ENCODE measurements at regions not wholly inside any gene's neighbourhood (a gene's known extent, or its start where the extent isn't known, plus 50 kb on each side); places are given as distances from the start of the nearest gene placed in this dataset.

DNA sequence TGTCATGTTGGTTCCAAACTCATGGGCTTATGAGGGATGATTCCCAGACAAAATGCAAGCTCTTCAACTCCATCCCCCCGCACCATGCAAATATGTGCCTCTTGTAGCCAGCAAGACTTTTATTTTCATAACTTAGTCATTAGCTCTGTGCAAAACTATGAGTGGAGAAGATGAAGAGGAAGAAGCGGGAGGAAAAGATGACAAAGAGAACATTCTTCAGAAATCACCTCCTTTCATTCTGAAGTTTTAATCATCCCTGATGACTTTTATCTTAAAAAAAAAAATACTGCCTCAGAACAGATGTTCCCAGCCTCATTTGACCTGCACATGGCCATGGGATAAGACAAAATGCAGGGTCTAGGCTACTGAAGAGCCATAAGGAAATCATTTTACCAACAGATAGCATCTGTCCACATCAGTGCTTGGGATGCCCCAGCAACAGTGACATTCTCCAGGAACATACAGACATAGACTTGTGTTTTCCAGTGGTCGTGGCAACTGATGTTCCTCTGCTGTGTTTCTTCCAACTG is 145.5 kb downstream of the WNT5A start:
- DNase-seq (ENCODE audit: low spot score), result no peak

GRCh38 chr3:55339819-55340218 is 147.3 kb downstream of the WNT5A start:
- no peak for DNase-seq (ENCODE audit: low spot score)

DNA sequence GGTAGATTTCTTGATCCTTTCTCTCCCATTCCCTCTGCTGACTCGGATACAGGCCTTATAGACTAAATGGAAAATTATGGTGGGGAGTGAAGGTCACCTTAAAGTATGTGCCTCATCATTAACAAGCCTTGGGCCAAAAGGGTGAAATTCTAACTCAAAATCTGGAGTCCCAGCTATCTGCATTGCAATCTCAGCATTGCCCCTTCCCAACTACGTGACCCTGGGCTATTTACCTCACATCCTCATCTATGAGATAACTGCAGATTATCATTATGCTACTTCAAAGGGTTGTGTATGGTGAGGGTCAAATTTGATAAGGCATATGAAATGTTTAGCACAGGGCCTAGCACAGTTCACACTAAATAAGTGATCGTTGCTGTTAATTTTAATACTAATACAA is 147.7 kb downstream of the WNT5A start:
- no peak for DNase-seq (ENCODE audit: low spot score)

- DNase-seq (ENCODE audit: low spot score), result no peak
These were observed 149.4 kb downstream of the WNT5A start for GRCh38 chr3:55337641-55338180.

DNA sequence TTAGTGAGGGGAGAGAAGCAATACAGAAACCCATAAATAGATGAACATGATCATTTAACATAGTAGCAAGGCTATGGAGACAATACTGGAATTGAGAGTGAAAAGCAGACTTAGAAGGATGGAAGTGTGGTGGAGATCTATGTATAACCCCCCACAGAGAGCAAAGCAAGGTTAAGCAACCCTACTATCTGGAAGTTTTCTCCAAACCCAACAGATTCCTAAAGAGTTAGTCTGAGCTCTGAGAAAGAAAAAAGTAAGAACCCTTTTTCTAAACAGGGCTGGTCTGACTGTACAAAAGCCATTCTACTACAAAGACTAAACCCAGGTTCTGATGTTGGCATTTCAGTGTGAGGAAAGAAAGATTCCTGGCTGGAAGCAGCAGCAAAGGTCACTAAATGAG is 153.2 kb downstream of the WNT5A start:
- DNase-seq (ENCODE audit: low spot score), result no peak

DNA sequence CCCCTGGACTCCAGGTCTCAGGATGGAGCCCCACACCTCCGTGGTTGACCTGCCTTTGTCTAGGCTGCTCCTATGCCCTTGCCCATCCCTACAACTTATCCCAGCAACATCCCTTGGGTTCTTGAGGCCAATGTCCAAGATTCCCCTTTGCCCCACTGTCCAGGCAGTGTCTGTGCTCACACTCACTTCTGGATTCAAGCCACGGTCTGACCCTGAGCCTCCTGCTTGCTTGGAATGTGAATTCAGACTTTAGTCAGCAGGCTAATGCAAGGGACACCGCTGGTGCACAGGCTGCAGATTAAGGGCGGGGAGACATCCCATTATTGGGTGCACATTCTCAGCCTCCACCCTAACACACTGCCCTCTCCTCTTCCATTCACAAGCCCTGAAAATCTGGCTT is 154.1 kb downstream of the WNT5A start:
- DNase-seq (ENCODE audit: low spot score), result no peak

DNA sequence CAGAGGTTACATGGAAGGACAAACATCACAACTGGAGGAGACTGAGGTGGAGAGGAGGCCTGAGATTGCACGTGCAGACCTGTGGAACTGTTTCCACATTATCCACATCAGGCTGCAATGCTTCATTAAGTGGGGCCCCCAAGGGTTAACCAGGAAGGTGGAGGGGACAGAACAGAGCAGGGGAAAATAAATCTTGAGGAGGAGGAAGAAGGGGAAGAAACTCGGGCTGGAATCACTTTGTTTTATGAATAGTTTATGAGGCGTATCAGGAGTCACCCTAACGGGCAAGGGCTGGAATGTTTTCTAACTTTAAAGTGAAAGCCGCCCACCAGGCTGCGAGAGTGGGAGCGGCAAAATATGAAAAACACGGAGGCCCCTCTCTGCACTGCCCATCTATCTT is 154.9 kb downstream of the WNT5A start:
- DNase-seq (ENCODE audit: low spot score), result no peak

DNA sequence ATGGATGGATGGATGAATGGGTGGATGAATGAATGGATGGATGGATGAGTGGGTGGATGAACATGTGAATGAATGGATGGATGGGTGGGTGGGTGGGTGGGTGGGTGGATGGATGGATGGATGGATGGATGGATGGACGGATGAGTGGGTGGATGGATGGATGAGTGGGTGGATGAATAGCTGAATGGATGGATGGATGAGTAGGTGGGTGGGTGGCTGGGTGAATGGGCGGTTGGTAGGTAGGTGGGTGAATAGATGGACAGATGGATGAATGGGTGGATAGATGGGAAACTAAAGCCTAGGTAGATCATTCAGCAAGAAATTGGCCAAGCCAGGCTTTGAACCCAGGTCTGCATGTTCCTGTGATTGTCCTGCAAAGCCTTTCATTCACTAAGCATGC is 155.6 kb downstream of the WNT5A start:
- DNase-seq (ENCODE audit: low spot score), result no peak

- DNase-seq (ENCODE audit: low spot score), result no peak
These were observed 156.3 kb downstream of the WNT5A start for GRCh38 chr3:55330756-55331155.

- no peak for DNase-seq (ENCODE audit: low spot score)
These were observed 156.8 kb downstream of the WNT5A start for GRCh38 chr3:55330355-55330754.

DNA sequence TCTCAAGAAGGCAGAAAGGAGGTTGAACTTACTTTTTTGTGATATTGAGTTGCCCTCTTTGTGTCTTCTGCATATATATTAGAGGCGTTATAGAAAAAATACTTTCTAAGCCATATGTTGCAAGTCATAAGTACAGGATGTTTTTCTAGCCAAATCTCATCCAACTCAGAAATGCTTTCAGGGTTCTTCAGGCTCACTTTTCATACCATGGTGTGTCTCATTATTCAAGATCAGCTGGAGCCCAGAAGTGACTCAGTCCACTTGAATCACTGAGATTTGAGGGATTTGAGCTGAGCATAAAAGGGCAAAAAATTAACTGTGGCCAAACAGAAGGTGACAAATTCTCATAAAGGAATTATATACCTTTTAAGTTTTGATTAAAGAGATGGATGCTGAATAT is 157.3 kb downstream of the WNT5A start:
- no peak for DNase-seq (ENCODE audit: low spot score)

DNA sequence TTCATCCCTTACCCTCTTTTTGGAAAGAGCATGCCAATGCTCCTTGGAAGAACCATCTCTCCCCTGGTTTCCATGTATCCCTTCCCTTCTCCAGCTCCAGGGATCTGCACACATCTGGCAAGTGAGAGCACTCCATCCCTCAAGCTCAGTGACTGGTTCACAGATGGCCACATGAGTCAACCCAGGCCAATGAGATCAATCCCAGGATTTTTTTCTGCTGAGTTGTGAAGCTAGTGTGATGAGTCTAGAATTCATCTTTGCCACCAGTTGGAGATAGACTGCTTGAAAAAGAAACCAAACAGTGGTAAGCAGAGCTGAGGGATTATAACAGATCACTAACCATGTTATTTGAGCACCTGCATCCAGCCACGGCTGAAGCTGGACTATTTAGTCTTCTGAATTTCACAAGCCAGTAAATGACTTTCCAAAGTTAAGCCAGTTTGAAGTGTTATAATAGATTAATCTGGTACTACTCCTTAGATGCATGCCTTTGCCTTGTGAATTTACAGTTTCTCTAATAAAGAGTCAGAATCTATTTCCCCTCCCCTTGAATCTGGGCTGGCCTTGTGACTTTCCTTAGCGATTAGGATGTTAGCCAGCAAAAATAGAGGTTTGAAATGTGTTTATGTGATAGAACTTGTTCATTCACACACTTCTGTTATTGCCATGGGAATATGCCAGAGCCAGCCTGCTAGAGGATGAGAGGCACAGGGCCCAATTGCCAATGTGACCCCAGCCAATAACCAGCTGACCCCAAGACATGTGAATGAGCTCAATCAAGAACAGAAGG is 159.8 kb downstream of the WNT5A start:
- no peak for DNase-seq (ENCODE audit: low spot score)

- no peak for DNase-seq (ENCODE audit: low spot score)
These were observed 164.5 kb downstream of the WNT5A start for GRCh38 chr3:55322638-55323037.

DNA sequence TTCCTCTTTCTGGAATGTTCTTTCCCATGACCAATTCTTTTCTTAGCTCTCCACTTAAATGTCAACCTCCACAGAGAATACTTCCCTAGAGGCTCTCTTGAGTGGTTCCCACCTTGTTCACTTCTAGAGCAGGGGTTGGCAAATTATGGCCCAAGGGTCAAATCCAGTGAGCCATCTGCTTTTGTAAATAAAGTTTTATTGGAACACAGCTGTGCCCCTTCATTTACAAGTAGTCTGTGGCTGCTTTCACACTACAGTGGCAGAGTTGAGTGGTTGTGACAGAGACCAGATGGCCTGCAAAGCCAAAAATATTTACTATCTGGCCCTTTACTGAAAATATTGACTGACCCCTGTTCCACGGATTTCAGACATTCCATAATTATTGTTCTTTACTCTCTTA is 166.2 kb downstream of the WNT5A start:
- no peak for DNase-seq (ENCODE audit: low spot score)

DNA sequence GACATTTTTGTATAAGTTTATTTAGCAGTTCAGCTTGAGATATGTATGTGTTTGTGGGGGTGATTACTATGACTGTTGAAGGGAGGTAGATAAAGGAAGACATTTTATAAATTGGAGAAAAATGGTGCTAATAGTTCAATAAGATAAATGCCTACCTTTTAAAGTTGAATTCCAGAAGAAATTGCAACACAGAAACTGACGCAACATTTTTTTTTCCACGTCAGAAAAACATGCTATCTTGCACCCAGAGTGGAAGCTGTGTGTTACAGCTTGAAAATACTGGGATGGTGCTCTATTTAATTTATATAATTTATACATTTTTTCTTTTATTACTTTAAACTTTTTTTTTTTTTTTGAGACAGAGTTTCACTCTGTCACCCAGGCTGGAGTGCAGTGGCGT is 171.7 kb downstream of the WNT5A start:
- no peak for DNase-seq (ENCODE audit: low spot score)

GRCh38 chr3:55313666-55314065 is 173.4 kb downstream of the WNT5A start:
- no peak for DNase-seq (ENCODE audit: low spot score)

DNA sequence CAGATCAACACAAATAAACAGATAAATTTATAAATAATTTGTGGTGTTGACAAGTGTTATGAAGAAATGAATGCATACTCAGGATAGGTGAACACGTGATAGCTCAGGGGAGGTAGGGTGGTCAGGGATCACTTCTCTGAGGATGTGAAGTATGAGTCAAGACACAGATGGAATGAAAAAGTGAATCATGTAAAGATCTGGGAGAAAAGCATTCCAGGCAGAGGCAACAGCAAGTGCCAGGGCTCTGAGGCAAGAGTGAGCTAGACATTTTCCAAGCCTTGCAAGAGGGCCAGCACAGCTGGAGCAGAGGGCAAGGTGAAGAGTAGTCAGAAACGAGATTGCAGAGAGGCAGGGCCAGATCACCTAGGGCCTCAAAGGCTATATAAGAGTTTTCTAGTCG is 177.8 kb downstream of the WNT5A start:
- DNase-seq (ENCODE audit: low spot score), result no peak

DNA sequence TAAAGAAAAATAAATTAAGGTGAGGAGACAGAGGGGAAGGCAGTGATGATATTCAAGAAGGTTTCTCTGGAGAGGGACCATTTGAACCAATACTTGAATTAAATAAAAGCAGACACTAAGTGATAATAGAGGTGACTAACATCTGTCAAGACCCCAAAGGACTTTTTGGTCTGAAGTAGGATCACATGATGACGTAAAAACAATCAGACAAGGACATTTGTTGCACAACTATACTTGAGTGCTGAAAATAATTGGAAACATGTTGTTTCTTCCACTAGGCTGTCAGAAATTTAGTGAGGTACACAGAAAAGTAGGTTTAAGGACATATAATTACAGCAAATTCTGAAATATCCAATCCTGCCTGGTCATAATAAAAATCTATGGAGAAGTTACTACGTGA is 179.5 kb downstream of the WNT5A start:
- no peak for DNase-seq (ENCODE audit: low spot score)

DNA sequence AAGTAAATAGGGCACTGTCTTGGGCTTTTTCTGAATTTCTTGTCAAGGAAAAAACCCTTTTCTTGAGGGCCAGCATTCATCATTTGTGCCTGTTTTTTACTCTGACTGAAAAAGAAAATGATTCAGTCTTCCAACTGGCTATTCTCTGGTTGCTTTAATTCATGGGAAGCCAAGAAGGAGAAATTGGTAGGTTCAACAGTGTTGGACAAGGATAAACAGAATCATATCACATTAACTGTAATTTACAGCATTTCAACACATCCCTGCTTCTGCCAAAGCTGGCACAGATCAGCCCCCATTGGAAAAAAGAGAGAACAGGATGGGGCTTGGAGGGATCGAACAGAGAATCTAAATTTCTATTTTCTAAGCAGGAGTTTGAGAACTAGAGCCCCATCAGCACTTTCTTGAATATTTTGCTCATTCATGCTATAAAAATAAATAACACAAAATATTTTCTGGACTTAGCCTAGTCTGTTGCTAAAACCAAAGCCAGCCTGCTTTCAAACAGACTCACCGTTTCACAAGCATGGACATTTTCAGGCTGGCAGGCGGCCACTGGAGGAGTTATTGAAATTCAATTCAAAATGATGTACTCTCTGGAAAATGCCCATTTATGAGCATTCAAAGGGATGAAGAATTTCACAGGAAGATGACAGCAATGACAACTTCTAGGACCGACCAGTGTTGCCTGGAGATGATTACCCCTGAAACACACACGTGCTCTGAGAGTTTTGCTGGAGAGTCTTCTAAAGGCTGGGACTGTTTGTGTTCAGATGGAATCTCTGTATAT is 181.2 kb downstream of the WNT5A start:
- no peak for DNase-seq (ENCODE audit: low spot score)

DNA sequence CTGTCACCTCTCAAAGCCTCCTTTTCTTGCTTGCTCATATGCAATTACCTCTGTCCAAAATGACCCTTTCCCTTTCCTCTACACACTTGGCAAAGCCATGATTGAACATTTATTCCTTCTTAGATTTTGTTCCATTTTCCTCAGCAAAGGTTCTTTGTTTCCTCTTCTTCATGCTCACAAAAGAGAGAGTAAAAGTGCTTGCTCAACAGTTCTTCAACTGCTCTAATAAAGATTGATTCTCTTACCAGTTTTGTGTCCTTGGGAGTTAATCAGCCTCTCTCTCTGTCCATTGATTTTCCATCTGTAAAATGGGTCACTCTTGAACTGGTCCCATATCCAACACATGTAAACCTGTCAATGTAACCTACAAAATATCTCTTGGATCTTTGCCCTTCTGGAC is 186.4 kb downstream of the WNT5A start:
- no peak for DNase-seq (ENCODE audit: low spot score)

DNA sequence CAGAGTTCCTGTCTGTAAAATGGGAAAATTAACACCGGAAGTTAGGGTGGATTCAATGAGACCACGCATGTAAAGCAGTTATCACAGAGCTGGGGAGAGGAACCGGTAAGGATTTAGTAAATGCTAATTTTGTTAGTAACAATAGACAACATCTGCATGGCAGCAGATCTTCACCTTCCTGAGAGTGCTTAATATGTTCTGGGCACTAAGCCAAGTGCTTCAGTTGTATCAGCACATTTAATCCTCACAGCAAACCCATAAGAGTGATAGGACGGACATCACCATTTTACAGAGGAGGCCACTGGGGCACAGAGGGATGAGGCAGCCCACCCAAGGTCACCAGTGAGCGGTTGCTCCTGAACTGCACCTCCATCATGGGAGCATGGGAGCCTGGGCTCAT is 189.4 kb downstream of the WNT5A start:
- DNase-seq (ENCODE audit: low spot score), result no peak

DNA sequence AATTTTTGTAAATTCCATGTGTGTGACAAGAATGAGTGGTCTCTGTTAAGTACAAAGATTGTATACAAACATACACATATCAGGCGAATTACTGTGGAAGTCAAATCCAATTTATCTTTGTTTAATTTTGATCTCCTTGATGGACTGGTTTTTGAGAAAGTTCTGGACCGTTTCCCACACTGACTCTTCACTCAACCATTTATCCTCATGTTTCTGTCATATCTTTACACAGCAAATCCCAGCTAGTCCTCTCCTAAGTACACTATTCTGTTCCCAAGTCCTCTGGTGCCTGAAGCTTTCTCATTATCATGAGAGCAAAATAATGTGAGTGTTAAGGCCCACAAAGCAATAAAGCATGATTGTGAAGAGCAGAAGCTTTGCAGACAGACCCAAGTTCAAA is 189.9 kb downstream of the WNT5A start:
- no peak for DNase-seq (ENCODE audit: low spot score)

GRCh38 chr3:55296791-55297190 is 190.3 kb downstream of the WNT5A start:
- no peak for DNase-seq (ENCODE audit: low spot score)

Measured in D341Med (cell line).